HL-60 (cell line): ENCODE measurements at regions not wholly inside any gene's neighbourhood (a gene's known extent, or its start where the extent isn't known, plus 50 kb on each side); places are given as distances from the start of the nearest gene placed in this dataset.

Source experiments
- DNase-seq, 2 experiments: peaks; one replicate each; pipeline ENCODE4 v3.0.0-alpha.2; 2010 to 2020; ENCODE audit warnings: low read depth in 1 of 2, low spot score in 1 of 2
- H3K27ac ChIP-seq: fragments of 250-450 bp; sonication (Bioruptor Pico); replicated peaks from 2 replicates; pipeline ENCODE4 v1.5.1; 2020; ENCODE audit warnings: mild to moderate bottlenecking, moderate library complexity
- H3K27me3 ChIP-seq: fragments of 250-450 bp; sonication (Bioruptor Pico); 2 replicates; pipeline ENCODE4 v1.5.1; 2021; ENCODE audit warnings: mild to moderate bottlenecking, moderate library complexity; ENCODE audit not compliant: insufficient read depth, poor library complexity, severe bottlenecking
- H3K4me3 ChIP-seq: replicated peaks from 2 replicates; pipeline ENCODE4 v1.5.1; 2011; ENCODE audit warnings: mild to moderate bottlenecking, control low read depth, low read length; ENCODE audit not compliant: insufficient read depth
- GABPA ChIP-seq: IDR thresholded peaks from 2 replicates; pipeline ENCODE4 v1.6.1; 2012; ENCODE audit warnings: low read depth
- POLR2AphosphoS5 ChIP-seq: IDR thresholded peaks from 2 replicates; pipeline ENCODE4 v1.6.1; 2012; ENCODE audit warnings: low read depth
- SPI1 ChIP-seq: IDR thresholded peaks from 2 replicates; pipeline ENCODE4 v1.6.1; 2012; ENCODE audit warnings: low read depth, mild to moderate bottlenecking, borderline replicate concordance
- TF ChIP-seq, protein P1 (sequence below): IDR thresholded peaks from 2 replicates; pipeline ENCODE4 v1.6.1; 2012; ENCODE audit warnings: low read depth; ENCODE audit not compliant: insufficient replicate concordance
- TF ChIP-seq, protein P2 (sequence below): IDR thresholded peaks from one replicate; pipeline ENCODE4 v1.5.1; 2011; ENCODE audit warnings: low read length, control low read depth, inconsistent platforms; ENCODE audit not compliant: insufficient read depth

DNA sequence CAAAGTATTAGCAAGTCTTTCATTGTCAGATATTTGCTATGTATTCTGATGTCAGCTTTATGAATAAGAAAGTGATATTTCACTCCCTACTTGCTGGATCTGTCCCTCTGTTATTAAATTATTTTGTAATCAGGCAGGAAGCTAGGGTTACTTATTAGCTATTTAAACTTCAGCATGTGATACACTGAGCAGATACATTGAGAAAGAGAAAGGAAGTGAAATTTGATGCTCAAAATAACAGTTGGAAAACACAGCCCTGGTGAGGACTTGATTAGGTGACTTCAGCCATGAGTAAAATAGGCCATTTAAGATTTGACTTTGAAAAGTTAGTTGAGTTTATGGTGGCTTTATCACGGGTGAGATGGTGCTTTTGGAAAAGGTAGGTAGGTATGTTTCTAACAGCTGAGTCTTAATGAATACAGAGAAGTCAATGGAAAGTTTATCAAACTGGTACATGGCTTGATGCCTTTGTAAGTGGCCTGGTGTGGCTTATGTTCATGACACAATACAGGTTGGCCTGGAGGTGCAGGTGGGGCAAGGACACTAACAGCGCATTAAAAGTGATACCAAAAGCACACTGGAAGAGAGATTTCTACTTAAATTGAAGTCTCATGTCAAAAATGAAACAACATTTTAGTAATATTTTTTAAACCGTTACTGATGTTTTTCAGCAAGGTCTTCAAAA, 321.2 kb upstream of the SPOCK3 start:
- H3K4me3 ChIP-seq = no peak overlapping the region
- DNase-seq = no peak
- TF ChIP-seq GABPA = no peak
- TF ChIP-seq, protein P1, sequence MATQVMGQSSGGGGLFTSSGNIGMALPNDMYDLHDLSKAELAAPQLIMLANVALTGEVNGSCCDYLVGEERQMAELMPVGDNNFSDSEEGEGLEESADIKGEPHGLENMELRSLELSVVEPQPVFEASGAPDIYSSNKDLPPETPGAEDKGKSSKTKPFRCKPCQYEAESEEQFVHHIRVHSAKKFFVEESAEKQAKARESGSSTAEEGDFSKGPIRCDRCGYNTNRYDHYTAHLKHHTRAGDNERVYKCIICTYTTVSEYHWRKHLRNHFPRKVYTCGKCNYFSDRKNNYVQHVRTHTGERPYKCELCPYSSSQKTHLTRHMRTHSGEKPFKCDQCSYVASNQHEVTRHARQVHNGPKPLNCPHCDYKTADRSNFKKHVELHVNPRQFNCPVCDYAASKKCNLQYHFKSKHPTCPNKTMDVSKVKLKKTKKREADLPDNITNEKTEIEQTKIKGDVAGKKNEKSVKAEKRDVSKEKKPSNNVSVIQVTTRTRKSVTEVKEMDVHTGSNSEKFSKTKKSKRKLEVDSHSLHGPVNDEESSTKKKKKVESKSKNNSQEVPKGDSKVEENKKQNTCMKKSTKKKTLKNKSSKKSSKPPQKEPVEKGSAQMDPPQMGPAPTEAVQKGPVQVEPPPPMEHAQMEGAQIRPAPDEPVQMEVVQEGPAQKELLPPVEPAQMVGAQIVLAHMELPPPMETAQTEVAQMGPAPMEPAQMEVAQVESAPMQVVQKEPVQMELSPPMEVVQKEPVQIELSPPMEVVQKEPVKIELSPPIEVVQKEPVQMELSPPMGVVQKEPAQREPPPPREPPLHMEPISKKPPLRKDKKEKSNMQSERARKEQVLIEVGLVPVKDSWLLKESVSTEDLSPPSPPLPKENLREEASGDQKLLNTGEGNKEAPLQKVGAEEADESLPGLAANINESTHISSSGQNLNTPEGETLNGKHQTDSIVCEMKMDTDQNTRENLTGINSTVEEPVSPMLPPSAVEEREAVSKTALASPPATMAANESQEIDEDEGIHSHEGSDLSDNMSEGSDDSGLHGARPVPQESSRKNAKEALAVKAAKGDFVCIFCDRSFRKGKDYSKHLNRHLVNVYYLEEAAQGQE = no peak
- no peak for TF ChIP-seq POLR2AphosphoS5
- TF ChIP-seq, protein P2, sequence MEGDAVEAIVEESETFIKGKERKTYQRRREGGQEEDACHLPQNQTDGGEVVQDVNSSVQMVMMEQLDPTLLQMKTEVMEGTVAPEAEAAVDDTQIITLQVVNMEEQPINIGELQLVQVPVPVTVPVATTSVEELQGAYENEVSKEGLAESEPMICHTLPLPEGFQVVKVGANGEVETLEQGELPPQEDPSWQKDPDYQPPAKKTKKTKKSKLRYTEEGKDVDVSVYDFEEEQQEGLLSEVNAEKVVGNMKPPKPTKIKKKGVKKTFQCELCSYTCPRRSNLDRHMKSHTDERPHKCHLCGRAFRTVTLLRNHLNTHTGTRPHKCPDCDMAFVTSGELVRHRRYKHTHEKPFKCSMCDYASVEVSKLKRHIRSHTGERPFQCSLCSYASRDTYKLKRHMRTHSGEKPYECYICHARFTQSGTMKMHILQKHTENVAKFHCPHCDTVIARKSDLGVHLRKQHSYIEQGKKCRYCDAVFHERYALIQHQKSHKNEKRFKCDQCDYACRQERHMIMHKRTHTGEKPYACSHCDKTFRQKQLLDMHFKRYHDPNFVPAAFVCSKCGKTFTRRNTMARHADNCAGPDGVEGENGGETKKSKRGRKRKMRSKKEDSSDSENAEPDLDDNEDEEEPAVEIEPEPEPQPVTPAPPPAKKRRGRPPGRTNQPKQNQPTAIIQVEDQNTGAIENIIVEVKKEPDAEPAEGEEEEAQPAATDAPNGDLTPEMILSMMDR = no peak
- TF ChIP-seq SPI1 = no peak
- H3K27ac ChIP-seq = no peak overlapping the region
- no peaks in the 10 kb centered on the region for H3K27me3 ChIP-seq

DNA sequence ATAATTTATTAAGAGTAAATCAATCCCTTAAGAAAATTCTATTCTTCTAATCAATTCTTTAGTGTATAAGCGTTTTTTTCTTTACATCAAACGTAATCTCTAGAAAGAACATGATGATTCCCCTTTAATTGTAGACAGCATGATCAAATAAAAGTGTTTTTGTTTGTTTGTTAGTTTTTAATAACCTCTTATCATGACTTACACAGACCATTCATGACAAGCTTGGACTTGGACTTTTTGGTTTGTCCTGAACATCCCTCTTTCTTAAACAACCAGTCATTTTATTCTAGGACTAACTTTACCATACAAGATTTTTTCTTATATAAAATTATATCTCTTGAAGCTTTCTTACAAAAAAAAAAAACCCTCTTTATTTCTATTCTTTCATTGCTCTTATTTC, 344.6 kb upstream of the SPOCK3 start:
- H3K27ac ChIP-seq = no peak overlapping the region
- H3K4me3 ChIP-seq = no peak overlapping the region
- no peak for TF ChIP-seq SPI1
- TF ChIP-seq, protein P2 = no peak
- no peak for TF ChIP-seq POLR2AphosphoS5
- DNase-seq = no peak
- H3K27me3 ChIP-seq = no peaks in the 10 kb centered on the region

DNA sequence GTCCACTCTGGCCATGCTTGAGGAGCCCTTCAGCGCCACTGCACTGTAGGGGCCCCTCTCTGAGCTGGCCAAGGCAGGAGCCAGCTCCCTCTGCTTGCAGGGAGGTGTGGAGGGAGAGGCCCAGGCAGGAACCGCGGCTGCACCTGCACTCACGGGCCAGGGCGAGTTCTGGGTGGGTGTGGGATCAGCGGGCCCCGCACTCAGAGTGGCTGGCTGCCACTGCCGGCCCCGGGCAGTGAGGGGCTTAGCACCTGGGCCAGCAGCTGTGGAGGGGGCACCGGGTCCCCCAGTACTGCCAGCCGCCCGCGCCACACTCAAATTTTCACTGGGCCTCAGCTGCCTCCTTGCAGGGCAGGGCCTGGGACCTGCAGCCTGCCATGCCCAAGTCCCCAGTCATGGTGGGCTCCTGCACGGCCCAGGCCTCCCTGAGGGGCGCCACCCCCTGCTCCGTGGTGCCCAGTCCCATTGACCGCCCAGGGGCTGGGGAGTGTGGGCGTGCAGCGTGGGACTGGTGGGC, 347.2 kb upstream of the SPOCK3 start:
- H3K27me3 ChIP-seq = no peaks in the 10 kb centered on the region
- no peak overlapping the region for H3K4me3 ChIP-seq
- TF ChIP-seq, protein P1 = no peak
- H3K27ac ChIP-seq = no peak overlapping the region
- DNase-seq = no peak

DNA sequence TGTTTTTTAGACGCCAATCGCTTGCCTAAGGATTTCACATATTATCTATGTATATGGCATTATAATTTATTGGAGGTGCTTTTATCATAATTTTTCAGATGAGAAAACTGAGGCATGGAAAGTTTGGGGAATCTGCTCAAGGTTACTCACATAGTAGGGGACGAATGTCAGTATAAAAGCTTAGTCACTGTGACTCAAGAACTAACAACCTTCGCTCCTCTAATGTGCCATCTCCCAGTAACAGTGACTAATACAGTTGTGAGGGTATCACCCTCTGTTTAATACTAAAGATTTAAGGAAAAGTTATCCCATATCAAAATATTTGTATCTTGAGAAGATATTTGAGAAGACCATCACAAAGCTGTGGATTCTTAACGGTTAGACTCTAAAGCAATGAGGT, 353.1 kb upstream of the SPOCK3 start:
- H3K4me3 ChIP-seq = no peak overlapping the region
- H3K27ac ChIP-seq = no peak overlapping the region
- no peak for TF ChIP-seq GABPA
- TF ChIP-seq, protein P2 = no peak
- TF ChIP-seq, protein P1 = no peak
- TF ChIP-seq POLR2AphosphoS5 = no peak
- TF ChIP-seq SPI1 = no peak
- no peaks in the 10 kb centered on the region for H3K27me3 ChIP-seq
- DNase-seq = no peak
